NCI-H146 treated with DMSO at 0.1 percent for 48 hours (cell line): ENCODE measurements at regions not wholly inside any gene's neighbourhood (a gene's known extent, or its start where the extent isn't known, plus 50 kb on each side); places are given as distances from the start of the nearest gene placed in this dataset.
"Not testable (repeated sequence)": the region's sequence is repeated elsewhere in the genome, so short reads cannot be mapped to it uniquely, and the experiment has no call there.

Experiments used
- DNase-seq: peaks from one replicate; lab custom pipeline; 2025; ENCODE audit not compliant: unreplicated experiment; lab: John Stamatoyannopoulos, UW

GRCh38 chr2:240367721-240368120 is 67.7 kb upstream of the GPC1 start:
- no peak for DNase-seq

GRCh38 chr2:240368781-240369331 is 66.6 kb upstream of the GPC1 start:
- DNase-seq = peak; percentile 5

GRCh38 chr2:240369335-240369734 is 66.1 kb upstream of the GPC1 start:
- DNase-seq = no peak

GRCh38 chr2:240369801-240370585 is 65.5 kb upstream of the GPC1 start:
- DNase-seq = no peak

- no peak for DNase-seq
Measured at GRCh38 chr2:240371129-240372000, 64.1 kb upstream of the GPC1 start.

- no peak for DNase-seq
Measured at GRCh38 chr2:240372101-240372500, 63.4 kb upstream of the GPC1 start.

GRCh38 chr2:240373289-240373885 is 62.1 kb upstream of the GPC1 start:
- DNase-seq = no peak

- DNase-seq = no peak
Measured at GRCh38 chr2:240374085-240374907, 61.2 kb upstream of the GPC1 start.

GRCh38 chr2:240375024-240375645 is 60.3 kb upstream of the GPC1 start:
- DNase-seq = no peak

GRCh38 chr2:240376739-240377138 is 58.7 kb upstream of the GPC1 start:
- DNase-seq = no peak

- no peak for DNase-seq
Measured at GRCh38 chr2:240377366-240377765, 58.1 kb upstream of the GPC1 start.

- DNase-seq = no peak
Measured at GRCh38 chr2:240379089-240379636, 56.3 kb upstream of the GPC1 start.

- no peak for DNase-seq
Measured at GRCh38 chr2:240383099-240383758, 52.2 kb upstream of the GPC1 start.

- DNase-seq = no peak
Measured at GRCh38 chr2:240383871-240384700, 51.4 kb upstream of the GPC1 start.

GRCh38 chr2:240384711-240385450 is 50.6 kb upstream of the GPC1 start:
- DNase-seq = no peak

GRCh38 chr2:240385451-240386161 is 49.9 kb upstream of the GPC1 start:
- not testable (repeated sequence) for DNase-seq
